IMR-90 (cell line): ENCODE measurements at regions not wholly inside any gene's neighbourhood (a gene's known extent, or its start where the extent isn't known, plus 50 kb on each side); places are given as distances from the start of the nearest gene placed in this dataset.

ENCODE experiments used
- ATAC-seq: fragments of 200-7000 bp; cut with Tn5 transposase; 2 replicates; pipeline ENCODE4 v1.9.1; 2020; ENCODE audit warnings: low read depth, mild to moderate bottlenecking, moderate library complexity
- BruUV-seq: library from RNA; stranded (reverse); fragments of 400-500 nt; replicated peaks from 2 replicates; lab custom pipeline; 2021; lab: Mats Ljungman, UMichigan
- CTCF ChIA-PET: fragments of 300-600 bp; formaldehyde crosslinking; extraction: SDS; loops from one replicate; lab custom pipeline; 2021; ENCODE audit warnings: antibody characterized with exemption; lab: Yijun Ruan, JAX
- POLR2A ChIA-PET: fragments of 300-600 bp; sonication (Branson Sonifier 250); formaldehyde crosslinking; loops from one replicate; lab custom pipeline; 2022; ENCODE audit warnings: antibody characterized with exemption; ENCODE audit not compliant: unreplicated experiment; lab: Charles Lee
- DNase-seq: peaks from one replicate; pipeline ENCODE4 v3.0.0; 2013
- H2AFZ ChIP-seq: replicated peaks from 2 replicates; pipeline ENCODE3; 2013; ENCODE audit warnings: low read length, mild to moderate bottlenecking; ENCODE audit not compliant: poor library complexity
- H2AK5ac ChIP-seq: 2 replicates; pipeline ENCODE4 v1.6.1; 2013; ENCODE audit warnings: low read depth, low read length, inconsistent platforms
- H2AK9ac ChIP-seq: replicated peaks from 2 replicates; pipeline ENCODE3; 2013; ENCODE audit warnings: mild to moderate bottlenecking, low read depth, low read length, moderate library complexity; ENCODE audit not compliant: poor library complexity
- H2BK120ac ChIP-seq: 2 replicates; pipeline ENCODE4 v1.6.1; 2013; ENCODE audit warnings: low read depth, low read length, inconsistent platforms
- H2BK15ac ChIP-seq: 3 replicates; pipeline ENCODE4 v1.6.1; 2013; ENCODE audit warnings: low read depth, low read length, inconsistent platforms
- H2BK20ac ChIP-seq: 2 replicates; pipeline ENCODE4 v1.6.1; 2013; ENCODE audit warnings: low read depth, mild to moderate bottlenecking, inconsistent platforms, low read length, moderate library complexity
- H2BK5ac ChIP-seq: 2 replicates; pipeline ENCODE4 v1.6.1; 2013; ENCODE audit warnings: mild to moderate bottlenecking, low read depth, low read length, inconsistent platforms; ENCODE audit not compliant: poor library complexity, severe bottlenecking
- H3K14ac ChIP-seq: replicated peaks from 2 replicates; pipeline ENCODE4 v1.6.1; 2013; ENCODE audit warnings: low read depth, low read length, inconsistent platforms
- H3K18ac ChIP-seq: 2 replicates; pipeline ENCODE4 v1.6.1; 2013; ENCODE audit warnings: low read depth, low read length, control low read depth
- H3K23ac ChIP-seq: 2 replicates; pipeline ENCODE4 v1.6.1; 2013; ENCODE audit warnings: low read depth, low read length, inconsistent platforms
- H3K27ac ChIP-seq: 2 replicates; pipeline ENCODE4 v1.5.1; 2013; ENCODE audit warnings: mild to moderate bottlenecking, control low read depth, low read length; ENCODE audit not compliant: insufficient read depth
- H3K27me3 ChIP-seq: 2 replicates; pipeline ENCODE4 v1.6.1; 2013; ENCODE audit warnings: low read length; ENCODE audit not compliant: control insufficient read depth, insufficient read depth
- H3K36me3 ChIP-seq: 2 replicates; pipeline ENCODE4 v1.6.1; 2013; ENCODE audit warnings: low read length, mixed read lengths; ENCODE audit not compliant: control insufficient read depth, insufficient read depth
- H3K4ac ChIP-seq: 2 replicates; pipeline ENCODE4 v1.6.1; 2013; ENCODE audit warnings: low read depth, low read length, inconsistent platforms
- H3K4me1 ChIP-seq: 2 replicates; pipeline ENCODE4 v1.6.1; 2013; ENCODE audit warnings: low read length, mixed read lengths; ENCODE audit not compliant: control insufficient read depth, insufficient read depth
- H3K4me2 ChIP-seq: 2 replicates; pipeline ENCODE4 v1.6.1; 2013; ENCODE audit warnings: low read depth, mild to moderate bottlenecking, control low read depth, low read length, moderate library complexity
- H3K4me3 ChIP-seq: 2 replicates; pipeline ENCODE4 v1.5.1; 2013; ENCODE audit warnings: low read depth, mild to moderate bottlenecking, control low read depth, low read length, moderate library complexity; ENCODE audit not compliant: insufficient read depth
- H3K56ac ChIP-seq: 2 replicates; pipeline ENCODE4 v1.6.1; 2013; ENCODE audit warnings: low read length, inconsistent platforms; ENCODE audit not compliant: insufficient read depth; ENCODE audit errors: extremely low read depth
- H3K79me1 ChIP-seq, 2 experiments: 2 replicates each; pipeline ENCODE4 v1.6.1; 2013; ENCODE audit warnings: low read length in 2 of 2, inconsistent platforms in 1 of 2, low read depth in 1 of 2
- H3K9ac ChIP-seq: 2 replicates; pipeline ENCODE4 v1.6.1; 2013; ENCODE audit warnings: low read depth, low read length, control low read depth
- H3K9me1 ChIP-seq: 2 replicates; pipeline ENCODE4 v1.6.1; 2013; ENCODE audit warnings: low read length, inconsistent platforms; ENCODE audit not compliant: insufficient read depth
- H3K9me3 ChIP-seq: 2 replicates; pipeline ENCODE4 v1.6.1; 2013; ENCODE audit warnings: low read length; ENCODE audit not compliant: control insufficient read depth, insufficient read depth
- H4K20me1 ChIP-seq: 2 replicates; pipeline ENCODE4 v1.6.1; 2013; ENCODE audit warnings: low read length, inconsistent platforms; ENCODE audit not compliant: insufficient read depth
- H4K5ac ChIP-seq: 2 replicates; pipeline ENCODE4 v1.6.1; 2013; ENCODE audit warnings: mild to moderate bottlenecking, low read depth, low read length, control low read depth
- H4K8ac ChIP-seq, 2 experiments: 2 replicates each; pipeline ENCODE4 v1.6.1; 2013; ENCODE audit warnings: low read depth in 2 of 2, low read length in 2 of 2, control low read depth in 1 of 2, inconsistent platforms in 1 of 2
- H4K91ac ChIP-seq: 2 replicates; pipeline ENCODE4 v1.6.1; 2013; ENCODE audit warnings: low read depth, low read length, inconsistent platforms; ENCODE audit not compliant: insufficient read depth
- BHLHE40 ChIP-seq: fragments of 150-350 bp; IDR thresholded peaks from 2 replicates; pipeline ENCODE4 v1.6.1; 2016; ENCODE audit warnings: mild to moderate bottlenecking, low read depth, low read length
- MXI1 ChIP-seq: IDR thresholded peaks from 2 replicates; pipeline ENCODE4 v1.6.1; 2012; ENCODE audit warnings: low read depth, mild to moderate bottlenecking, low read length, moderate library complexity, borderline replicate concordance
- POLR2A ChIP-seq: IDR thresholded peaks from 2 replicates; pipeline ENCODE4 v1.6.1; 2012; ENCODE audit warnings: mild to moderate bottlenecking, low read depth, low read length
- SMC3 ChIP-seq: fragments of 150-350 bp; IDR thresholded peaks from 2 replicates; pipeline ENCODE4 v1.6.1; 2016; ENCODE audit warnings: low read depth, mild to moderate bottlenecking, antibody characterized with exemption, low read length, moderate library complexity
- WGBS, 2 experiments: methylation state at CpG; one replicate each; pipeline versions ENCODE4 v1.1.5 to v1.1.7; 2013; ENCODE audit warnings: missing lambda C conversion rate in 2 of 2; ENCODE audit not compliant: insufficient read length in 1 of 2; ENCODE audit errors: extremely low coverage in 2 of 2; 5-methylcytosine and 5-hydroxymethylcytosine counted together
- dilution Hi-C: fragments of 300-500 bp; cut with HindIII; formaldehyde crosslinking; loops from one replicate; pipeline ENCODE4 v1.14.3; 2018; ENCODE audit warnings: low sequenced_read_pairs; ENCODE audit not compliant: unreplicated experiment
- in situ Hi-C: fragments of 300-500 bp; cut with MboI; formaldehyde crosslinking; loops from 3 replicates; pipeline ENCODE4 v1.14.3; 2019; ENCODE audit warnings: low sequenced_read_pairs, inconsistent platforms, mixed read lengths
- intact Hi-C: fragments of 100-400 bp; cut with micrococcal nuclease; formaldehyde crosslinking; loops from 2 replicates; pipeline ENCODE4 v1.10.0; 2022
- TF ChIP-seq, protein P1 (sequence below): fragments of 150-350 bp; IDR thresholded peaks from 2 replicates; pipeline ENCODE4 v1.6.1; 2017; ENCODE audit warnings: mild to moderate bottlenecking, antibody characterized with exemption, low read length, low read depth

DNA sequence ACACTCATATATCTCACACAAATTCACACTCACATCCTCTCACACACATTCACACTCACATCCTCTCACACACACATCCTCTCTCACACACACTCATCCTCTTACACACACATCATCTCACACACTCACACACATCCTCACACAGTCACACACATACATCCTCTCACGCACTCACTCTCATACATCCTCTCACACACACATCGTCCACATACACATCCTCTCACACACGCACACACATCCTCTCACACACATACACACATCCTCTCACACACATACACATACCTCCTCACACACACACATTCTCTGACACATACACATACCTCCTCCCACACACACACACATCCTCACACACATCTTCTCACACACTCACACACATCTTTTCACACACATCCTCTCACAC, 129.1 kb upstream of the SLC30A5 start:
- ATAC-seq (no peak), DNase-seq (no peak)
- POLR2A ChIA-PET: no interaction called here
- Histone ChIP-seq H3K9me3 (no peaks in the 10 kb centered on the region), H3K14ac (no peak overlapping the region), H2BK5ac (peak overlapping the region; percentile 71), H3K4me1 (no peaks in the 10 kb centered on the region), H2BK20ac (no peak overlapping the region), H3K4ac (no peak overlapping the region), H2AK5ac (no peak overlapping the region), H3K9me1 (no peaks in the 10 kb centered on the region), H3K4me3 (no peak overlapping the region), H2AFZ (no peak overlapping the region), H3K27ac (no peak overlapping the region), H3K27me3 (no peaks in the 10 kb centered on the region; the same call in none of the 2 replicates), H3K23ac (no peak overlapping the region), H2BK120ac (no peak overlapping the region), H2AK9ac (no peak overlapping the region), H3K36me3 (no peaks in the 10 kb centered on the region), H2BK15ac (no peak overlapping the region), H4K5ac (no peak overlapping the region), H3K9ac (no peak overlapping the region), H3K4me2 (no peak overlapping the region), H3K56ac (no peak overlapping the region), H4K20me1 (no peaks in the 10 kb centered on the region), H4K91ac (no peak overlapping the region), H3K18ac (no peak overlapping the region), H3K79me1 (no peaks in the 10 kb centered on the region), H4K8ac (no peak overlapping the region)
- BruUV-seq: no TSS peak
- CTCF ChIA-PET: no interaction called here
- dilution Hi-C loops (no loop called here), in situ Hi-C loops (loop anchor here (5.0 kb wide), 1 partner anchor 677 kb away; no protein-coding TSS in a partner anchor), intact Hi-C loops (loop anchor here (5.0 kb wide), 1 partner anchor 507 kb away; no protein-coding TSS in a partner anchor)
- WGBS, 2 experiments: 78 to 100% methylated on average over 3 of the region's 3 CpGs
- TF ChIP-seq, protein P1, sequence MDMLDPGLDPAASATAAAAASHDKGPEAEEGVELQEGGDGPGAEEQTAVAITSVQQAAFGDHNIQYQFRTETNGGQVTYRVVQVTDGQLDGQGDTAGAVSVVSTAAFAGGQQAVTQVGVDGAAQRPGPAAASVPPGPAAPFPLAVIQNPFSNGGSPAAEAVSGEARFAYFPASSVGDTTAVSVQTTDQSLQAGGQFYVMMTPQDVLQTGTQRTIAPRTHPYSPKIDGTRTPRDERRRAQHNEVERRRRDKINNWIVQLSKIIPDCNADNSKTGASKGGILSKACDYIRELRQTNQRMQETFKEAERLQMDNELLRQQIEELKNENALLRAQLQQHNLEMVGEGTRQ: no peak
- no peak for TF ChIP-seq SMC3
- TF ChIP-seq BHLHE40: no peak
- TF ChIP-seq POLR2A: no peak
- no peak for TF ChIP-seq MXI1
